ENCODE measurements at regions not wholly inside any gene's neighbourhood (a gene's known extent, or its start where the extent isn't known, plus 50 kb on each side); places are given as distances from the start of the nearest gene placed in this dataset.

DNA sequence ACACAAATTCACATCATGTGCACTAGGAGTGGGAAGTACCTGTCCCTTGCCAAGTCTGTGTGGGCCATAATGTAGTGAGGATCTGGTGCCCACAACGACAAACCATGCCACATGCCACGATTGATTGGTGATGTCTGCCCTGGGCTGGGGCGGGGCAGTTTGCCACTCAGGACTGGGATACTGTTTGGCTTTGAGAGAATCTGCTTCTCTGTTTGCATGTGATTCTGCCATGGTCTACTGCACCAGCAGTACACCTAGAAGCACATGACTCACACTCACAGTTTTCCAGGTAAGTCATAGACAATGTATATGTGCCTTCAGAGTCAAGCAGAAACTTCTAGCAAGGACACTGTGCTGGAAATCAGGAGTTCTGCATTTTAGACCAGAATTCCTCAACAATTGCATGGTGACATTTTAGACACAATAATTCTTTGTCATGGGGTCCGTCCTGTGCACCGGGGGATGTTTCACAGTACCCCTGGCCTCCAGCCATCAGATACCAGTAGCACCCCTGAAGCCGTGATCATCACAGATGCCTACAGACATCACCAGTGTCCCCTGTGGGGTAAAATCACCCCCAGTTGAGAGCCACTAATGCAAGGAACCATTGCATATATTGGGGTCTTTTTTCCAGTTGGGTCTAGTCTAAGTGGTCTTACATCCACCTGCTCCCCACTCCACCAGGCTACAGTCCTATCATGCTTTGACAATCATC is 278.3 kb downstream of the EIPR1 start:
- H3K27me3 ChIP-seq = no peaks in the 10 kb centered on the region
- H3K4me3 ChIP-seq = no peak overlapping the region
- 81 to 89% methylated on average over 6 of the region's 6 CpGs for WGBS, 2 donors
- DNase-seq (no peak), ATAC-seq (no peak)
- no peaks in the 10 kb centered on the region for H3K9me3 ChIP-seq
- H3K4me1 ChIP-seq = no peaks in the 10 kb centered on the region
- no peak for TF ChIP-seq POLR2A (IDR thresholded peaks at IDR 0.05)
- TF ChIP-seq, protein P1, sequence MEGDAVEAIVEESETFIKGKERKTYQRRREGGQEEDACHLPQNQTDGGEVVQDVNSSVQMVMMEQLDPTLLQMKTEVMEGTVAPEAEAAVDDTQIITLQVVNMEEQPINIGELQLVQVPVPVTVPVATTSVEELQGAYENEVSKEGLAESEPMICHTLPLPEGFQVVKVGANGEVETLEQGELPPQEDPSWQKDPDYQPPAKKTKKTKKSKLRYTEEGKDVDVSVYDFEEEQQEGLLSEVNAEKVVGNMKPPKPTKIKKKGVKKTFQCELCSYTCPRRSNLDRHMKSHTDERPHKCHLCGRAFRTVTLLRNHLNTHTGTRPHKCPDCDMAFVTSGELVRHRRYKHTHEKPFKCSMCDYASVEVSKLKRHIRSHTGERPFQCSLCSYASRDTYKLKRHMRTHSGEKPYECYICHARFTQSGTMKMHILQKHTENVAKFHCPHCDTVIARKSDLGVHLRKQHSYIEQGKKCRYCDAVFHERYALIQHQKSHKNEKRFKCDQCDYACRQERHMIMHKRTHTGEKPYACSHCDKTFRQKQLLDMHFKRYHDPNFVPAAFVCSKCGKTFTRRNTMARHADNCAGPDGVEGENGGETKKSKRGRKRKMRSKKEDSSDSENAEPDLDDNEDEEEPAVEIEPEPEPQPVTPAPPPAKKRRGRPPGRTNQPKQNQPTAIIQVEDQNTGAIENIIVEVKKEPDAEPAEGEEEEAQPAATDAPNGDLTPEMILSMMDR (IDR thresholded peaks at IDR 0.05) = no peak
- no peaks in the 10 kb centered on the region for H3K36me3 ChIP-seq (replicated peaks in 1 of 2; ENCODE audit: insufficient read depth in 1 of 2, low read depth in 2 of 2)
- no peak overlapping the region for H3K27ac ChIP-seq
- intact Hi-C loops (cut with DNase I) = no loop called here

DNA sequence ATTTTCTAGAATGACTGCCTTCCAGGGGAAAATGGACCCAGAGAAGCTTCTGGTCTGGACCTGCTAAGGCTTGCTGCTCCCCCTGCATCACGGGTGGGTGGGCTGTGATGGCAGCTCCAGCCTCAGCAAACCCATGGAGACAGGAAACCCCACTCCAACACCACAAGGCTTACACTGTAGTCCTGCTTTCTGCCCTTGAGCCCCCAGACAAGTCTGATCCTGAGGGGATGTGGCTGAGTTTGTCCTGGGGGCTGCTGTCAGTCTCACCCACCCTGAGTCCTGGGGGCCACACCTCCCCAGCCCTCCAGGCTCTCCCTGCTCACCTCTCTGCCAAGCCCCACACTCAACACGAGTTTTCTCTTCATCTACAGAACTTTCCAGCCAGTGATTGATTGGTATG is 279.4 kb downstream of the EIPR1 start:
- 37% methylated on average over 2 of the region's 2 CpGs for WGBS, 2 donors

DNA sequence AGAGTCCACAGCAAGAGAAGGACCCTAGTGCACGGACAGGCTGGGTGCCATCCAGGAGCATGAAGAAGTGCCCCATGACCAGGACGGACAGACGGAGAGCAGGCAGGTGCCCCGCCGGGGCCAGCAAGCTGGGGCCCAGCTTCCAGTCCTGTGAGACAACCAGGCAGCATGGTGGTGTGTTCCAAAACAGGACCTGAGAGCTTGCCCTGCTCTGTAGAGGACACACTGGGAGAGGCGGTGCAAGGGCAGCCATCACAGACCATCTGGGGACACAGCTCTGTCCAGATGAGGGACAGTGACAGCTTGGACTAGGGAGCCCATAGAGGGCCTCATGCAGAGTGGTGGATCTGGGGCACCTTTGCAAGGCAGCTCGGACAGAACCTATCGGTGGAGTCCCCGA is 279.8 kb downstream of the EIPR1 start:
- Histone ChIP-seq H3K36me3 (replicated peaks in 1 of 2; ENCODE audit: insufficient read depth in 1 of 2, low read depth in 2 of 2) (no peaks in the 10 kb centered on the region), H3K4me1 (no peaks in the 10 kb centered on the region), H3K27me3 (no peaks in the 10 kb centered on the region), H3K27ac (no peak overlapping the region), H3K9me3 (no peaks in the 10 kb centered on the region), H3K4me3 (no peak overlapping the region)
- TF ChIP-seq POLR2A (IDR thresholded peaks at IDR 0.05) = no peak
- TF ChIP-seq, protein P1 (IDR thresholded peaks at IDR 0.05) = no peak
- 81 to 86% methylated on average over 9 of the region's 9 CpGs for WGBS, 2 donors
- no peak for ATAC-seq
- intact Hi-C loops (cut with DNase I) = no loop called here
- DNase-seq = no peak

More for the DNA sequence above, 279.4 kb downstream of the EIPR1 start:
- TF ChIP-seq, protein P1 (IDR thresholded peaks at IDR 0.05) = no peak
- no peak for TF ChIP-seq POLR2A (IDR thresholded peaks at IDR 0.05)
- Histone ChIP-seq H3K27me3 (no peaks in the 10 kb centered on the region), H3K36me3 (replicated peaks in 1 of 2; ENCODE audit: insufficient read depth in 1 of 2, low read depth in 2 of 2) (no peaks in the 10 kb centered on the region), H3K4me3 (no peak overlapping the region), H3K9me3 (no peaks in the 10 kb centered on the region), H3K27ac (no peak overlapping the region), H3K4me1 (no peaks in the 10 kb centered on the region)
- DNase-seq (no peak), ATAC-seq (no peak)
- intact Hi-C loops (cut with DNase I) = no loop called here

DNA sequence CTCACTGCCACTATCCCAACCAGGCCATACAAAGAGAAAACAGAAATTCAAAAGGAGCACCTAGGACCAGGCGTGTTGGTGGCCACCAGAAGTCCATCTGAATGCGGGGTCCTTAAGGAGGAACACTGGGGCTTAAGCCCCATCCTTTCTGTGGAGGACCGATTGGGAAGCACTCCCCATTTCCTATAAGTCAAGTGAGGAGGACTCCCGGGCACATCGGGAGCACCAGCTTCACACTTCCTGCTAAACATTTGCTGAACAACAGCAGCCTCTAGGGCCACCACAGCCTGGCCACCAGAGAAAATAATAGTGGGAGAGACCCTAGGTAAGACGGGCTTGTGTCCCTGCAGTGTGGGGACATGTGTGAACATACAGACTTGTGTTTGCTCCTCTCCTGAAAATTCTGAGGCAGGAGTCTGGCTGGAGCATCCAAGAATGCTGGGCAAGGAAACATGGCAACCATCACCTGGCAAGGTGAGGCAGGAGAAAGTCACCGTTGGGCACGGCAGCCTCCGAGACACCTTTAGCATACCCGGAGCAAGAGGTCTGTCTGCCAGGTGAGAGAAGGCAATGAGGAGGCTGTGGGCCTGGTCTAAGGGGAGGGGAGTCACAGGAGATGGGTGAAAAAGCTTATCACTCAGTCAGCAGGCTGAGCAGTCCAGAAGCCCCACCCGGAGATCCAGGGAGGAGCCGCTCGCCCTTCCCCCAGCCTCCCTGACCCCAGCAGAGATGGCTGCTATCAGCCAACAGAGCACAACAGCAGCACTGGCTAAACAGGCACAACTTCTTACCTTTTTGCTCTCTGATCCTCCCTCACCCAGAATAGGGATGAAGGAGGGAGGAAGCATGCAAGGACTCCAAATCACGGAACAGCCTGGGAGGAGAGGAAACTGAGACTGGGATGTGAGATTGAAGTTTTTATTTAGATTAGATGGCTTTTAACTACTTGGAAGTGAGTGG is 282.3 kb downstream of the EIPR1 start:
- H3K27ac ChIP-seq = no peak overlapping the region
- intact Hi-C loops (cut with DNase I) = no loop called here
- no peak for TF ChIP-seq POLR2A (IDR thresholded peaks at IDR 0.05)
- TF ChIP-seq, protein P1 (IDR thresholded peaks at IDR 0.05) = no peak
- DNase-seq = no peak
- no peak overlapping the region for H3K4me3 ChIP-seq
- H3K36me3 ChIP-seq (replicated peaks in 1 of 2; ENCODE audit: insufficient read depth in 1 of 2, low read depth in 2 of 2) = no peaks in the 10 kb centered on the region
- no peaks in the 10 kb centered on the region for H3K9me3 ChIP-seq
- ATAC-seq = no peak
- no peaks in the 10 kb centered on the region for H3K27me3 ChIP-seq
- 60 to 63% methylated on average over 13 to 14 of the region's 14 CpGs for WGBS, 2 donors
- no peaks in the 10 kb centered on the region for H3K4me1 ChIP-seq

Data from body of pancreas (tissue), 4 donors.